ENCODE measurements at regions not wholly inside any gene's neighbourhood (a gene's known extent, or its start where the extent isn't known, plus 50 kb on each side); places are given as distances from the start of the nearest gene placed in this dataset.

GRCh38 chrX:95640226-95640625, 1044.4 kb upstream of the DIAPH2 start:
- Mint-ChIP-seq H3K36me3 (ENCODE audit: low read depth) (no peaks in the 10 kb centered on the region), H3K27ac (no peak overlapping the region), H3K4me3 (no peak overlapping the region), H3K9me3 (no peaks in the 10 kb centered on the region; the same call in 1 of the 2 replicates), H3K27me3 (ENCODE audit: insufficient read depth) (no peaks in the 10 kb centered on the region), H3K4me1 (ENCODE audit: low read depth) (no peaks in the 10 kb centered on the region)
- DNase-seq, result no peak
- no peak for TF ChIP-seq CTCF (IDR thresholded peaks at IDR 0.05)

GRCh38 chrX:95645738-95646137, 1038.9 kb upstream of the DIAPH2 start:
- no peak for DNase-seq
- no peak for TF ChIP-seq CTCF (IDR thresholded peaks at IDR 0.05)
- Mint-ChIP-seq H3K27me3 (ENCODE audit: insufficient read depth) (no peaks in the 10 kb centered on the region), H3K9me3 (peaks cover 4% of the 10 kb centered on the region; the same call in 1 of the 2 replicates), H3K36me3 (ENCODE audit: low read depth) (no peaks in the 10 kb centered on the region), H3K4me3 (no peak overlapping the region), H3K27ac (no peak overlapping the region), H3K4me1 (ENCODE audit: low read depth) (no peaks in the 10 kb centered on the region)

GRCh38 chrX:95662200-95662599, 1022.4 kb upstream of the DIAPH2 start:
- no peaks in the 10 kb centered on the region for H3K4me1 Mint-ChIP-seq (ENCODE audit: low read depth)
- H3K36me3 Mint-ChIP-seq (ENCODE audit: low read depth), result no peaks in the 10 kb centered on the region
- no peak for DNase-seq
- TF ChIP-seq CTCF (IDR thresholded peaks at IDR 0.05), result no peak
- no peak overlapping the region for H3K27ac Mint-ChIP-seq
- no peak overlapping the region for H3K4me3 Mint-ChIP-seq
- no peaks in the 10 kb centered on the region for H3K27me3 Mint-ChIP-seq (ENCODE audit: insufficient read depth)
- H3K9me3 Mint-ChIP-seq, result peaks cover 16% of the 10 kb centered on the region

GRCh38 chrX:95666056-95666455, 1018.6 kb upstream of the DIAPH2 start:
- H3K9me3 Mint-ChIP-seq, result peaks cover 21% of the 10 kb centered on the region
- DNase-seq, result no peak
- no peak overlapping the region for H3K4me3 Mint-ChIP-seq
- no peaks in the 10 kb centered on the region for H3K27me3 Mint-ChIP-seq (ENCODE audit: insufficient read depth)
- no peaks in the 10 kb centered on the region for H3K4me1 Mint-ChIP-seq (ENCODE audit: low read depth)
- H3K27ac Mint-ChIP-seq, result no peak overlapping the region
- no peaks in the 10 kb centered on the region for H3K36me3 Mint-ChIP-seq (ENCODE audit: low read depth)
- no peak for TF ChIP-seq CTCF (IDR thresholded peaks at IDR 0.05)

- Mint-ChIP-seq H3K36me3 (ENCODE audit: low read depth) (no peaks in the 10 kb centered on the region), H3K9me3 (no peaks in the 10 kb centered on the region), H3K27me3 (ENCODE audit: insufficient read depth) (no peaks in the 10 kb centered on the region), H3K4me1 (ENCODE audit: low read depth) (no peaks in the 10 kb centered on the region), H3K27ac (no peak overlapping the region), H3K4me3 (no peak overlapping the region)
- DNase-seq, result no peak
- no peak for TF ChIP-seq CTCF (IDR thresholded peaks at IDR 0.05)
Measured at GRCh38 chrX:95675011-95675410, 1009.6 kb upstream of the DIAPH2 start.

DNA sequence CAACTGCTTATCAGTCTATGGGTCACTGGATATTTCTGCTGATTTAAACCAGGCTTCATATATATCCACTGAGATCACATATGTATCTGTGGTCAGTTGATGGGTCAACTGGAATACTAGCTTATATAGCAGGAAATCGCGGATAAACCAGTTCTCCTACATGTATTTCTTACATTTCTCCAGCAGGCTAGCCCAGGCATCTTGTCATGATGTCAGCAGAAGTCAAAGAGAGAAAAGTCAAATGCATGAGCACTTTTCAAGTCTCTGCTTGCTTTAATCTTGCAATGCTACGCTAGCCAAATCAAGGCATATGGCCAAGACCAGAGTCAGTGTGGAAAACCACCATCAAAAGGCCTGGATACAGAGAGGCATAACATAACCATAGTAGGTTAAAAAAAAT, 1008.8 kb upstream of the DIAPH2 start:
- Mint-ChIP-seq H3K9me3 (no peaks in the 10 kb centered on the region), H3K4me3 (no peak overlapping the region), H3K27ac (no peak overlapping the region), H3K36me3 (ENCODE audit: low read depth) (no peaks in the 10 kb centered on the region), H3K4me1 (ENCODE audit: low read depth) (no peaks in the 10 kb centered on the region), H3K27me3 (ENCODE audit: insufficient read depth) (no peaks in the 10 kb centered on the region)
- no peak for TF ChIP-seq CTCF (IDR thresholded peaks at IDR 0.05)
- DNase-seq, result no peak
